Pons (tissue), 1 donor: ENCODE measurements at regions not wholly inside any gene's neighbourhood (a gene's known extent, or its start where the extent isn't known, plus 50 kb on each side); places are given as distances from the start of the nearest gene placed in this dataset.
"Not testable (repeated sequence)": the region's sequence is repeated elsewhere in the genome, so short reads cannot be mapped to it uniquely, and the experiment has no call there.

Experiments used
- DNase-seq: peaks from one replicate; pipeline ENCODE4 v3.0.0-alpha.2; 2016; ENCODE audit warnings: low spot score

- DNase-seq: no peak
Observed at GRCh38 chr22:47407461-47408025, 645.1 kb downstream of the TBC1D22A start.

DNA sequence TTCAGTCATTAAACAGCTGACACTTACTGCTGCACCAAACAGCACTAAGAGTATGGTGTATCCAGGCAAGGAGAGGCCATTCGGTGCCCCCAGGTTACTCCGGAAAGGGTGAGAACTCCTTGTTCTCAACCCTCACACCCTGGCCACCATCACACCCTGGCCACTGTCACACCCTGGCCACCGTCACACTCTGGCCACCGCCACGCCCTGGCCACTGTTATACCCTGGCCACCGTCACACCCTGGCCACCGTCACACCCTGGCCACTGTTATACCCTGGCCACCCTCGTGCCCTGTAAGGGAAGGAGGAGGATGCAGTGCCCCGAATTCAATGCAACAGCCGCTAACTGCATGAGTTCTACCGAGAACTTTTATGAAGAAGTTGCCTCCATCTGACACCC lies 644.4 kb downstream of the TBC1D22A start:
- no peak for DNase-seq

DNA sequence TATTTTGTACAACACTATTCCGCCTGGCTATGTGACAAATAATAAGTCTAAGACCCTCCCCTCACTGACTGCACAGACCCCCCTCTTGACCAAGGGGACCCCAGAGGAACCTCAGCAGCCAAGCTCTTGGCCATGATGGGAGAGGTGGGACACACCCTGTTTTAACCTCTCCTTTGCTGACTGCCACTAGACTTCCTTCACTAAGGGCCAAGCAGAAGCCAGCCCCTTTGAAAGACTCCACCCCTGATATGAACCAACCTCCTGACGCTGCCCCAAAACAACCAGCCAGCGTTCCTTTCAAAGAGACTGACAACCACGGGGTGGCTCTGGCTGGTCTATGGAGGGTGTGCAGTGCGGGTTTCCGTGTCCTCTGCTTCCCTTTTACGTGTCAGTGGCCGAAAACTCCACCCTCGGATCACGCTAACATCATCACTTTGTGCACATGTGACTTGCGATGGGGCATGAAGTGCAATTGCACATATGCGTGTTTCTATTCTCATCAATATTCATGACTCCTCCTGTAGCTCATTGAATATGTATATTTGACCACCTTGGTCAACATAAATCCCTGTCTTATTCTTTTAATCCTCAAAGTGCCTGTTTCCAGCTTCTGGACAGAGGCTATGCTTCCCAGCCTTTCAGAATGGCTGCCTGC lies 643.9 kb downstream of the TBC1D22A start:
- no peak for DNase-seq

DNA sequence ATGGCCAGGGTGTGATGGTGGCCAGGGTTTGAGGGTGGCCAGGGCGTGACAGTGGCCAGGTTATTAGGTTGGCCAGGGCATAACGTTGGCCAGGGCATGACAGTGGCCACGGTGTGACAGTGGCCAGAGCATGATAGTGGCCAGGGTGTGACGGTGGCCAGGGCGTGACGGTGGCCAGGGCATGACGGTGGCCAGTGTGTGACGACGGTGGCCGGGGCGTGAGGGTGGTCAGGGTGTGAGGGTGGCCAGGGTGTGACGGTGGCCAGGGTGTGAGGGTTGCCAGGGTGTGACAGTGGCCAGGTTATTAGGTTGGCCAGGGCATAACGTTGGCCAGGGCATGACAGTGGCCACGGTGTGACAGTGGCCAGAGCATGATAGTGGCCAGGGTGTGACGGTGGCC lies 642.8 kb downstream of the TBC1D22A start:
- DNase-seq: not testable (repeated sequence)

DNA sequence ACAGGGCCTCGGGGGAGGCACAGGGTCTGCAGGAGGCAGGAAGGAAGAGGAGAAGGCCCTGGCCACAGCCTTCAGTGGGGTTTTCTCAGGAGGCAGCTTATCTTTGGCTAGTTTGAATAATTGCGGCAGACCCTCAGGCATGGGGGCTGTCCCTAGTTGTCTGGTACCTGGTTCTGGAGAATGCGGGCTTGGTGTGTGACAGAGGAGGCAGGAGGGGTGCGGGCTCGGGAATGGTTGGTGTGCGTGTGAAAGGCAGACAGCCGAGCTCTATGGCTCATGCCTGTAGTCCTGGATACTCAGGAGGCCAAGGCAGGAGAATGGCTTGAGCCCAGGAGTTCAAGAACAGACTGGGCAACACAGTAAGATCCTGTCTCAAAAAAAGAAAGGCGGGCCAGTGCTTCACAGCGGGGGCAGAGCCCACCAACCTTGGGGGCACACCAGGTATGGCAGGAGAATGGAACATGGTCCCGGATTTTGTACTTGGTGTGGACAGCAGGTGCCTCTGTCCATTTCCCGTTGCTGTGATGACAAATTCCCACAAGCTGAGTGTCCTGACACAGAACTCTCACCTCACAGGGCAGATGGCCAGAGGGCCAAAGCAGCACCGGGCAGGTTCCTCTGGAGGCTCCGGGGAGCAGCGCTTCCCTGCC lies 640.6 kb downstream of the TBC1D22A start:
- no peak for DNase-seq

- DNase-seq: no peak
Observed at GRCh38 chr22:47401976-47402770, 639.7 kb downstream of the TBC1D22A start.

DNA sequence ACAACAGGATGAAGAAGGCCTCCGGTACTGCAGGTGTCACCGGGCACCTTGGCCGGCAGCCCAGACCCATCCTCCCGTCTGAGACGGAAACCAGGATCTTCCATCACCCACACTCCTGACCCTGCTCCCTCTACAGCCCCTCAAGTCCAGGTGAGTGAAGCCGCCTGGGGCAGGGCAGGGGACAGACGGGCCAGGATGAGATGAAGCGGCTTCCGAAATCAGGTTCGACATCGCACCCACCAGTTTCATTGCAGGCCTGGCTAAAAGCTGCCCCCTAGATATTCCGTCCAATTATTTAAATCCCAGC lies 639.1 kb downstream of the TBC1D22A start:
- no peak for DNase-seq

DNA sequence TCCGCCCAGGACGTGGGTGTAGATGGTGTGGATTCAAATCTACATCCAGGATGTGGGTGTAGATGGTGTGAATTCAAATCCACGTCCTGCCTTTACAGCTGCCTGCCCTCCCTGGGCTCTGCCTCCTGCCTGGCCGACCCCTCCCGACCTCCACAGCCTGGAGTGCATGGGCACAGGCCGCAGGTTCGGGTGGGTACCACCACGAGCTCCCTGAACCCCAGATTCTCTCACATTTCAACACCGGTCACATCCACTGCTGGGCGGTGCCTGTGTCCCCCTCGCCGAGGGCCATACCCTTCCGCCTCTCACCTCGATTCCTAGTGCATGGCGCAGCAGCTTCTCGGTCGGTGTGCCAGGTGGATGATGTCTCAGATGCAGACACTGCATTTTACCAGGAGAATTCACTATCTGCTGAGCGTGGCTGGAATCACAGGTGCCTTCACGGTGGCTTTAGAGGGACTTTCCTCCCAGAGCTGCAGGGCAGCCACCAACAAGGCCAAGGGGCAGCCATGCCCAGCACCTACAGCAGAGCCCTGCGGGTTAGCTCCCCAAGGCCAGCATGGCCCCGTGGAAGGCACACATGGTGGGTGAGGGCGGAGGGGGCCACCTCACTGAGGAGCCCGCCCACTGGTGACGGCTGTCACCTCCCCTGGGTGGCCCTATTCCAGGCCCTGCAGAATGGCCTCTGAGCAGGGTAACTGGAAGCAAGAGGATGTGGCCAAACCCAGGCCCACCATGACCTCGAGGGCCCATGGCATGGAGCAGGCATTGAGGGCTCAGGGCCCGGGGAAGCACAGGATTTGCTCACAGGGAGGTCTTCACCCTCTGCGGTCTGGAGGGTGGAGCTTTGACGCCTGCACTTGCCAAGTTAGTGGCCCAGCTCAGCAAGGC lies 638.5 kb downstream of the TBC1D22A start:
- DNase-seq: no peak

GRCh38 chr22:47400131-47400530 lies 637.7 kb downstream of the TBC1D22A start:
- not testable (repeated sequence) for DNase-seq

DNA sequence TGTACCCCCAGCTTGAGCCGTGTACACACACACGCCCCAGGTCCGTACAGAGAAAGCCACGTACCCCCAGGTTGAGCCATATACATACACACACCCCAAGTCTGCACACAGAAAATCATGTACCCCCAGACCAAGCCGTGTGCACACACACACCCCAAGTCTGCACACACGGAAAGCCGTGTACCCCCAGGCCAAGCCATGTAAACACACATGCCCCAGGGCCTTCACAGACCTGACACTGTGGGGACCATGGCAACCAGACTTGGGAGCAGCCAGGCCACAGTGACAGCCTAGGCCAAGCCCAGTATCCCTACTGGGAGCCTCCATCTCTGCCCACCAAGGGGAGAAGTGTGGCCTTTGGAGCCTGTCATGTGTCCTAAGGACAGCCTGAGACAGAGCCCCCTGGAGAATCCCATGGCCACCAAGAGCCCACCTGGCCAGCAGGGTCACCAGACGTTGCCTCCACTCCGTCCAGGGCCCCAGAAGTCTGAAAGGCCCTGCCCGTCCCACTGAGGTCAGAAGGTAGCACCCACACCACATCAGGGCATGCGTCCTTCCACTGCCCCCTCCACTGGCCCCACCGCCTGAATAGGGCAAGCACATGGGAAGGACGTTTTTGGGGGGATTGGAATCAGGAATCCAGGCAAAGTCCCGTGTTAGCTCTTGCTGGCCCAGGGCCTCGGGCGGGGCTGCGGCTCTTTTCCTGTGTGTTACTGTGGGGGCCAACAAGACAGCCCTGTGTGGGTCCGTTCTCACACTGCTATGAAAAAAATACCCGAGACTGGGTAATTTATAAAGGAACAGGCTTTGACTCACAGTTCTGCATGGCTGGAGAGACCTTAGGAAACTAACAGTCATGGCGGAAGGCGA lies 636.7 kb downstream of the TBC1D22A start:
- no peak for DNase-seq

DNA sequence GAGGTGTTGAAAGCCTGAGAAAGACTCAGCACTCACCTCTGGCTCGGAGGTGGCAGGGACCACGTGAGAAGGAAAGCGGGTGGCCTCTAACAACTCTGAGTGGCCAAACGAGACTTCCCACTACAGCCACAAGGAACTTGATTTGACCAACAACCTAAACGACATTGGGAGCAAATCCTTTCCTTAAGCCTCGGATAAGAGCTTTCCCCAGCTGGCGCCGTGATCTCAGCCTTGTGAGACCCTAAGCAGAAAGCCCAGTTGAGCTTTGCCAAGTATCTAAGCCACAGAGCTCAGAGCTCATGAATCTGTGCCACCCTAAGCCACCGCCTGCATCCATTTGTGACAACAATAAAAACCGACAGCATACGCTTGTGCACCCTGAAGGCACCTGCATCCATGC lies 636.0 kb downstream of the TBC1D22A start:
- no peak for DNase-seq

DNA sequence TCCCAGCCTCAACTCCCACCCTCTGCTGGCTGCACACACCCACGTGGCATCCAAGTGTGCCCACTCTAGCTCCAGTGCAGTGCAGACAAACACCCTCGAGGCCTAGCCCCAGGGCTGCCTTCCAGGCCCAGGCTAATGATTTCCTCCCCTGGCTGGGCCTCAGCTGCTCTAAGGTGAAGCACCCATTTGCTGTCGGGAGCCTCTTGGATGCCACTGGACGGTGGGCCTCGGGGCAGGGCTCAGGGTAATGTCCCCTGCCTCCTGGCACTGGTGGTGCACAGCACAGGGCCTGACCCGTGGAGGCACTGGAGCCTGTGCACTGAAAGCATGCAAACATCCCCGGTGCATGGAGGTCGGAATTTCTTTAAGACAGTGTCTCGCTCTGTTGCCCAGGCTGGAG lies 635.2 kb downstream of the TBC1D22A start:
- DNase-seq: no peak

- DNase-seq: no peak
Observed at GRCh38 chr22:47396515-47396914, 634.1 kb downstream of the TBC1D22A start.

DNA sequence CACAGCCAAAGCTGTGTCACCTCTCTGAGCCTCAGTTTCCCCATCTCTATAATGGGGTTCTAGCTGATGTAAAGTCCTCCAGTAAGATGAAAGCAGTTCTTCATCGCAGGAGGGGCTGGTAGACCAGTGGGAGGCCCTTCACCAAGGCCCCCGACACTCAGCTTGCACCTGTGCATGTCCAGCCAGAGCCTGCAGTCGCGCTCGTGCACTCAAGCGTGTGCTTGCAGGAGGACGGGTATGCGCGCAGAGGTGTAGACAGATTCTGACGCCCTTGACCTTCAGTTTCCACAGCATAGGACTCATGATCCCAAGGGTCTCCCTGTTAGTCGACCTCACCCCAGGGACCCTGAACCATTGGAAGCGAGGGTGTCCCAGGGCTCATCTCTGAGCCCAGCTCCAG lies 633.7 kb downstream of the TBC1D22A start:
- no peak for DNase-seq

DNA sequence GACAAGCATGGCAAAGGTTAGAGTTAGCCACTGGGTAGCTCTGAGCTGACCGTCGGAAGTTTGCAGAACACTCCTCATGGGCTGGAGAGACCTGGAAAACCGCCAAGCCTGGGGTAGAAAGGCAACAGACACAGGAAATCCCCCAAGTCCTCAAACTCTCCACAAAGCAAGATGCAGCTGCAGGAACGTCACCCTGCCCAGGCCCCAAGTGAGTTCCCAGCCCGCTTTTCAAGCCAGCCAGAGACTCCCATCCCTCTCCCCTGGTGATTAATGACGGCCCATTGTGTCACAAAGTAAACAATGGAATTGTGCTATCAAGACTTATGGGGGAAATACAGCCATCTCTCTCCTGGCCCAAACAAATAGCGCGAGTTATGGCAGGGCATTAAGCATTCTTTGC lies 633.0 kb downstream of the TBC1D22A start:
- DNase-seq: no peak

DNA sequence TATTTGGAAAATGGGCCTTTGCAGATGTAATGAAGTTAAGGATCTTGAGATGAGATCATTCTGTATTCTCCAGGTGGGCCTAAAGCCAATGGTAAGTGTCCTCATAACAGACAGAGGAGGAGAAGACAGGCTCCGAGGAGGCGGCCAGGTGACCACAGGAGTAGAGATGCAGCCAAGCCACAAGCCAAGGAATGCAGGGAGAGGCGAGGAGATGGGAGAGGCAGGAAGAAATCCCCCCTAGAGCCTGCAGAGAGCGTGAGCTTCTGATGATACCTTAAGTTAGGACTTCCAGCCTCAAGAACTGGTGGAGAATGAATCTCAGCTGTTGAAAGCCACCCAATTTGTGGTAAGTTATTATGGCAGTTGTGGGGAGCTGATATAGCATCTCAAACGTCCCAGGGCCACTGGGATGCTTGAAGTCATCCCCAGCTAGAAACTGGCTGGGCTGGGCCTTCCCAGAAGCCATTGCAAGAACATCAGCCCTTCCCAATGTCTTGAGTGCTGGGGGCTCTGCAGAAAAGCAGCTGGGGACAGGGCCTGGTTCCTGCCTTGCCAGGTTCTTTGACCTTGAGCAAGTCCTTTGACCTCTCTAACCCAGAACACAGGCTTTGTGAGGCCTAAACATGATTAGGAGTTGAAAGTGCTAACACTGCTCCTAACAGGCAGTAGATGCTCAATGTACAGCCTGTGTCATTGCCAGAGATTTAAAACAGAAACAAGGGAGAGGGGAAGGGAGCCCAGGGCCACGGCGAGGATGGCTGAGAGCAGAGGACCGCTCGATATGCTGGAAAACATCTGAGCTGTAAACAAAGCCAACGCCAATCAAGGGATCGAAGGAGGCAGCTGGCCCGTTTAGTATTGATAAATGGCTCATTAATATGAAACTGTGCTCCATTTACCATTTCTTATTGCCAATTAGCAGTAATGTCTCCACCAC lies 632.3 kb downstream of the TBC1D22A start:
- no peak for DNase-seq

GRCh38 chr22:47393191-47393590 lies 630.7 kb downstream of the TBC1D22A start:
- DNase-seq: no peak

- DNase-seq: no peak
Observed at GRCh38 chr22:47392729-47393128, 630.3 kb downstream of the TBC1D22A start.

- no peak for DNase-seq
Observed at GRCh38 chr22:47392054-47392347, 629.6 kb downstream of the TBC1D22A start.
